ENCODE measurements at regions not wholly inside any gene's neighbourhood (a gene's known extent, or its start where the extent isn't known, plus 50 kb on each side); places are given as distances from the start of the nearest gene placed in this dataset.

DNA sequence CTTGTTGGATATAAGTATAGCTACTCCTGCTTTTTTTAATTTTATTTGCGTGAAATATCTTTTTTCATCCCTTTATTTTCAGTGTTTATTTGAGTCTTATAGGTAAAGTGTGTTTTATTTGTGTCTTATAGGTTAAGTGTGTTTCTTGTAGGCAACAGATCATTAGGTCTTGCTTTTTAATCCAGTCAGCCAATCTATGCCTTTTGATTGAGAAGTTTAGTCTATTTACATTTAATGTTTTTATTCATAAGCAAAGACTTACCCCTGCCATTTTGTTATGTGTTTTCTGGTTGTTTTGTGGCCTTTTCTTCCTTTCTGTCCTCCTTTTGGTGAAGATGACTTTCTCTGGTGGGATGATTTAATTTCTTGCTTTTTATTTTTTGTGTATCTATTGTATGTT lies 232.0 kb downstream of the RAP2B start:
- TF ChIP-seq IKZF1 (conservative IDR thresholded peaks at IDR 0.05), result no peak
- no peak for TF ChIP-seq CHD4 (IDR thresholded peaks at IDR 0.05)
- no peak for TF ChIP-seq EZH2 (IDR thresholded peaks at IDR 0.05; ENCODE audit: borderline replicate concordance, control insufficient read depth, low read depth, low read length)
- TF ChIP-seq, protein P1, sequence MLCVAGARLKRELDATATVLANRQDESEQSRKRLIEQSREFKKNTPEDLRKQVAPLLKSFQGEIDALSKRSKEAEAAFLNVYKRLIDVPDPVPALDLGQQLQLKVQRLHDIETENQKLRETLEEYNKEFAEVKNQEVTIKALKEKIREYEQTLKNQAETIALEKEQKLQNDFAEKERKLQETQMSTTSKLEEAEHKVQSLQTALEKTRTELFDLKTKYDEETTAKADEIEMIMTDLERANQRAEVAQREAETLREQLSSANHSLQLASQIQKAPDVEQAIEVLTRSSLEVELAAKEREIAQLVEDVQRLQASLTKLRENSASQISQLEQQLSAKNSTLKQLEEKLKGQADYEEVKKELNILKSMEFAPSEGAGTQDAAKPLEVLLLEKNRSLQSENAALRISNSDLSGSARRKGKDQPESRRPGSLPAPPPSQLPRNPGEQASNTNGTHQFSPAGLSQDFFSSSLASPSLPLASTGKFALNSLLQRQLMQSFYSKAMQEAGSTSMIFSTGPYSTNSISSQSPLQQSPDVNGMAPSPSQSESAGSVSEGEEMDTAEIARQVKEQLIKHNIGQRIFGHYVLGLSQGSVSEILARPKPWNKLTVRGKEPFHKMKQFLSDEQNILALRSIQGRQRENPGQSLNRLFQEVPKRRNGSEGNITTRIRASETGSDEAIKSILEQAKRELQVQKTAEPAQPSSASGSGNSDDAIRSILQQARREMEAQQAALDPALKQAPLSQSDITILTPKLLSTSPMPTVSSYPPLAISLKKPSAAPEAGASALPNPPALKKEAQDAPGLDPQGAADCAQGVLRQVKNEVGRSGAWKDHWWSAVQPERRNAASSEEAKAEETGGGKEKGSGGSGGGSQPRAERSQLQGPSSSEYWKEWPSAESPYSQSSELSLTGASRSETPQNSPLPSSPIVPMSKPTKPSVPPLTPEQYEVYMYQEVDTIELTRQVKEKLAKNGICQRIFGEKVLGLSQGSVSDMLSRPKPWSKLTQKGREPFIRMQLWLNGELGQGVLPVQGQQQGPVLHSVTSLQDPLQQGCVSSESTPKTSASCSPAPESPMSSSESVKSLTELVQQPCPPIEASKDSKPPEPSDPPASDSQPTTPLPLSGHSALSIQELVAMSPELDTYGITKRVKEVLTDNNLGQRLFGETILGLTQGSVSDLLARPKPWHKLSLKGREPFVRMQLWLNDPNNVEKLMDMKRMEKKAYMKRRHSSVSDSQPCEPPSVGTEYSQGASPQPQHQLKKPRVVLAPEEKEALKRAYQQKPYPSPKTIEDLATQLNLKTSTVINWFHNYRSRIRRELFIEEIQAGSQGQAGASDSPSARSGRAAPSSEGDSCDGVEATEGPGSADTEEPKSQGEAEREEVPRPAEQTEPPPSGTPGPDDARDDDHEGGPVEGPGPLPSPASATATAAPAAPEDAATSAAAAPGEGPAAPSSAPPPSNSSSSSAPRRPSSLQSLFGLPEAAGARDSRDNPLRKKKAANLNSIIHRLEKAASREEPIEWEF (IDR thresholded peaks at IDR 0.05; ENCODE audit: insufficient replicate concordance, low read depth, low read length), result no peak
- TF ChIP-seq, protein P2, sequence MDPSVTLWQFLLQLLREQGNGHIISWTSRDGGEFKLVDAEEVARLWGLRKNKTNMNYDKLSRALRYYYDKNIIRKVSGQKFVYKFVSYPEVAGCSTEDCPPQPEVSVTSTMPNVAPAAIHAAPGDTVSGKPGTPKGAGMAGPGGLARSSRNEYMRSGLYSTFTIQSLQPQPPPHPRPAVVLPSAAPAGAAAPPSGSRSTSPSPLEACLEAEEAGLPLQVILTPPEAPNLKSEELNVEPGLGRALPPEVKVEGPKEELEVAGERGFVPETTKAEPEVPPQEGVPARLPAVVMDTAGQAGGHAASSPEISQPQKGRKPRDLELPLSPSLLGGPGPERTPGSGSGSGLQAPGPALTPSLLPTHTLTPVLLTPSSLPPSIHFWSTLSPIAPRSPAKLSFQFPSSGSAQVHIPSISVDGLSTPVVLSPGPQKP (IDR thresholded peaks at IDR 0.05; ENCODE audit: low read depth, low read length), result no peak
- TF ChIP-seq, protein P3, sequence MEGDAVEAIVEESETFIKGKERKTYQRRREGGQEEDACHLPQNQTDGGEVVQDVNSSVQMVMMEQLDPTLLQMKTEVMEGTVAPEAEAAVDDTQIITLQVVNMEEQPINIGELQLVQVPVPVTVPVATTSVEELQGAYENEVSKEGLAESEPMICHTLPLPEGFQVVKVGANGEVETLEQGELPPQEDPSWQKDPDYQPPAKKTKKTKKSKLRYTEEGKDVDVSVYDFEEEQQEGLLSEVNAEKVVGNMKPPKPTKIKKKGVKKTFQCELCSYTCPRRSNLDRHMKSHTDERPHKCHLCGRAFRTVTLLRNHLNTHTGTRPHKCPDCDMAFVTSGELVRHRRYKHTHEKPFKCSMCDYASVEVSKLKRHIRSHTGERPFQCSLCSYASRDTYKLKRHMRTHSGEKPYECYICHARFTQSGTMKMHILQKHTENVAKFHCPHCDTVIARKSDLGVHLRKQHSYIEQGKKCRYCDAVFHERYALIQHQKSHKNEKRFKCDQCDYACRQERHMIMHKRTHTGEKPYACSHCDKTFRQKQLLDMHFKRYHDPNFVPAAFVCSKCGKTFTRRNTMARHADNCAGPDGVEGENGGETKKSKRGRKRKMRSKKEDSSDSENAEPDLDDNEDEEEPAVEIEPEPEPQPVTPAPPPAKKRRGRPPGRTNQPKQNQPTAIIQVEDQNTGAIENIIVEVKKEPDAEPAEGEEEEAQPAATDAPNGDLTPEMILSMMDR (IDR thresholded peaks at IDR 0.05 in 2 of 3, conservative IDR thresholded peaks at IDR 0.05 in 1 of 3; ENCODE audit: control insufficient read depth in 2 of 3, extremely low read depth in 1 of 3, insufficient read depth in 1 of 3, low read depth in 3 of 3, low read length in 3 of 3), result no peak

Data from GM12878 (cell line).